Spleen (tissue), 7 donors: ENCODE measurements at regions not wholly inside any gene's neighbourhood (a gene's known extent, or its start where the extent isn't known, plus 50 kb on each side); places are given as distances from the start of the nearest gene placed in this dataset.

ENCODE experiments used
- CTCF ChIP-seq, 11 experiments: fragments of 200-600 bp in 7 of 11; fragments of 450-650 bp in 4 of 11; sonication (generic) in 4 of 11; IDR thresholded peaks in 8 of 11; conservative IDR thresholded peaks in 3 of 11; 1 replicate in 7 of 11; 2 replicates in 4 of 11; pipeline versions ENCODE4 v1.4.0 to v1.8.0; 2016 to 2021; ENCODE audit warnings: antibody characterized with exemption in 11 of 11, inconsistent platforms in 4 of 11, mild to moderate bottlenecking in 1 of 11
- POLR2A ChIP-seq, 3 donors: fragments of 450-650 bp; IDR thresholded peaks; one replicate each; pipeline ENCODE4 v1.5.1; 2017; ENCODE audit warnings: antibody characterized with exemption in 3 of 3, mild to moderate bottlenecking in 1 of 3
- POLR2AphosphoS5 ChIP-seq, 3 donors: sonication (generic); formaldehyde crosslinking; IDR thresholded peaks; one replicate each; pipeline ENCODE4 v1.5.1; 2017; ENCODE audit warnings: antibody characterized with exemption in 3 of 3
- donor health status: DM: no; HTN: no; CAD: no; lungs with moderate emphysema.
- donor health status: DM: no; HTN: no; CAD: no.
- donor health status: DM: no; HTN: no; CAD: no.

GRCh38 chr3:176490357-176490756, 706.9 kb downstream of the TBL1XR1 start:
- TF ChIP-seq CTCF (IDR thresholded peaks at IDR 0.05 in 8 of 11, conservative IDR thresholded peaks at IDR 0.05 in 3 of 11) (no peak), POLR2AphosphoS5 (IDR thresholded peaks at IDR 0.05) (no peak), POLR2A (IDR thresholded peaks at IDR 0.05) (no peak)
